NT2/D1 (cell line): ENCODE measurements at regions not wholly inside any gene's neighbourhood (a gene's known extent, or its start where the extent isn't known, plus 50 kb on each side); places are given as distances from the start of the nearest gene placed in this dataset.
"Not testable (repeated sequence)": the region's sequence is repeated elsewhere in the genome, so short reads cannot be mapped to it uniquely, and the experiment has no call there.

Source experiments
- DNase-seq: peaks from one replicate; pipeline ENCODE4 v3.0.0-alpha.2; 2011; ENCODE audit warnings: low read depth, low spot score
- H3K27me3 ChIP-seq: 2 replicates; pipeline ENCODE4 v1.6.0; 2011; ENCODE audit warnings: mild to moderate bottlenecking; ENCODE audit not compliant: insufficient read length, insufficient read depth
- H3K36me3 ChIP-seq: 2 replicates; pipeline ENCODE4 v1.6.1; 2011; ENCODE audit warnings: mild to moderate bottlenecking, low read length, mixed read lengths; ENCODE audit not compliant: insufficient read depth, insufficient read length
- H3K4me1 ChIP-seq: 2 replicates; pipeline ENCODE4 v1.5.1; 2011; ENCODE audit not compliant: insufficient read depth, insufficient read length
- H3K4me3 ChIP-seq: 2 replicates; pipeline ENCODE4 v1.5.1; 2011; ENCODE audit warnings: low read depth; ENCODE audit not compliant: insufficient read length
- H3K9ac ChIP-seq: 2 replicates; pipeline ENCODE4 v1.6.0; 2011; ENCODE audit warnings: low read depth; ENCODE audit not compliant: insufficient read length
- H3K9me3 ChIP-seq: 2 replicates; pipeline ENCODE4 v1.5.1; 2011; ENCODE audit warnings: mild to moderate bottlenecking, low read length; ENCODE audit not compliant: insufficient read depth
- SUZ12 ChIP-seq: IDR thresholded peaks from 2 replicates; pipeline ENCODE4 v1.6.1; 2011; ENCODE audit not compliant: insufficient read length, insufficient read depth; ENCODE audit errors: extremely low read depth
- YY1 ChIP-seq: IDR thresholded peaks from 2 replicates; pipeline ENCODE4 v1.6.1; 2011; ENCODE audit not compliant: insufficient read length, insufficient read depth
- ZNF274 ChIP-seq: IDR thresholded peaks from 2 replicates; pipeline ENCODE4 v1.6.1; 2011; ENCODE audit warnings: mild to moderate bottlenecking, low read depth, low read length

GRCh38 chr1:214861615-214862014 is 220.9 kb upstream of the KCNK2 start:
- H3K4me3 ChIP-seq, result no peak overlapping the region
- no peak for TF ChIP-seq ZNF274
- no peak overlapping the region for H3K9ac ChIP-seq
- no peaks in the 10 kb centered on the region for H3K9me3 ChIP-seq
- H3K4me1 ChIP-seq, result no peaks in the 10 kb centered on the region
- no peaks in the 10 kb centered on the region for H3K27me3 ChIP-seq
- DNase-seq, result no peak
- H3K36me3 ChIP-seq, result no peaks in the 10 kb centered on the region

- Histone ChIP-seq H3K27me3 (no peaks in the 10 kb centered on the region), H3K9me3 (no peaks in the 10 kb centered on the region), H3K4me1 (no peaks in the 10 kb centered on the region), H3K36me3 (no peaks in the 10 kb centered on the region), H3K9ac (no peak overlapping the region), H3K4me3 (no peak overlapping the region)
- TF ChIP-seq YY1 (no peak), SUZ12 (no peak), ZNF274 (no peak)
- DNase-seq, result no peak
These were observed 220.1 kb upstream of the KCNK2 start for GRCh38 chr1:214862421-214862820.

GRCh38 chr1:214864896-214865688 is 217.4 kb upstream of the KCNK2 start:
- no peak for TF ChIP-seq SUZ12
- no peak for TF ChIP-seq ZNF274
- no peak for TF ChIP-seq YY1
- Histone ChIP-seq H3K9ac (no peak overlapping the region), H3K4me3 (no peak overlapping the region), H3K9me3 (no peaks in the 10 kb centered on the region), H3K27me3 (no peaks in the 10 kb centered on the region), H3K36me3 (no peaks in the 10 kb centered on the region), H3K4me1 (no peaks in the 10 kb centered on the region)
- no peak for DNase-seq

GRCh38 chr1:214870426-214870825 is 212.1 kb upstream of the KCNK2 start:
- H3K36me3 ChIP-seq, H3K27me3 ChIP-seq, H3K4me3 ChIP-seq, H3K9ac ChIP-seq, H3K4me1 ChIP-seq, DNase-seq, H3K9me3 ChIP-seq: not testable (repeated sequence)

- H3K27me3 ChIP-seq, result no peaks in the 10 kb centered on the region
- no peak overlapping the region for H3K4me3 ChIP-seq
- H3K9me3 ChIP-seq, result no peaks in the 10 kb centered on the region
- no peaks in the 10 kb centered on the region for H3K36me3 ChIP-seq
- no peak for TF ChIP-seq YY1
- TF ChIP-seq SUZ12, result no peak
- TF ChIP-seq ZNF274, result no peak
- H3K9ac ChIP-seq, result no peak overlapping the region
- no peak for DNase-seq
- H3K4me1 ChIP-seq, result no peaks in the 10 kb centered on the region
These were observed 201.6 kb upstream of the KCNK2 start for GRCh38 chr1:214880956-214881355.

GRCh38 chr1:214882616-214883015 is 199.9 kb upstream of the KCNK2 start:
- no peaks in the 10 kb centered on the region for H3K36me3 ChIP-seq
- H3K27me3 ChIP-seq, result no peaks in the 10 kb centered on the region
- TF ChIP-seq SUZ12 (no peak), ZNF274 (no peak), YY1 (no peak)
- H3K9me3 ChIP-seq, result no peaks in the 10 kb centered on the region
- no peaks in the 10 kb centered on the region for H3K4me1 ChIP-seq
- no peak overlapping the region for H3K9ac ChIP-seq
- DNase-seq, result no peak
- H3K4me3 ChIP-seq, result no peak overlapping the region

- no peak for TF ChIP-seq YY1
- no peak for TF ChIP-seq ZNF274
- no peak for TF ChIP-seq SUZ12
- no peaks in the 10 kb centered on the region for H3K27me3 ChIP-seq
- no peaks in the 10 kb centered on the region for H3K9me3 ChIP-seq
- no peak overlapping the region for H3K9ac ChIP-seq
- H3K36me3 ChIP-seq, result no peaks in the 10 kb centered on the region
- H3K4me1 ChIP-seq, result no peaks in the 10 kb centered on the region
- no peak for DNase-seq
- no peak overlapping the region for H3K4me3 ChIP-seq
These were observed 187.4 kb upstream of the KCNK2 start for GRCh38 chr1:214895011-214895600.

- no peak overlapping the region for H3K4me3 ChIP-seq
- H3K36me3 ChIP-seq, result no peaks in the 10 kb centered on the region
- no peaks in the 10 kb centered on the region for H3K9me3 ChIP-seq
- no peaks in the 10 kb centered on the region for H3K27me3 ChIP-seq
- no peak for DNase-seq
- H3K9ac ChIP-seq, result no peak overlapping the region
- no peaks in the 10 kb centered on the region for H3K4me1 ChIP-seq
- TF ChIP-seq SUZ12 (no peak), ZNF274 (no peak)
These were observed 185.6 kb upstream of the KCNK2 start for GRCh38 chr1:214896921-214897320.
